RWPE2 (cell line): ENCODE measurements at regions not wholly inside any gene's neighbourhood (a gene's known extent, or its start where the extent isn't known, plus 50 kb on each side); places are given as distances from the start of the nearest gene placed in this dataset.

Source experiments
- ATAC-seq: fragments of 200-7000 bp; cut with Tn5 transposase; 3 replicates; pipeline ENCODE4 v1.9.1; 2021; ENCODE audit warnings: low read depth
- DNase-seq: peaks from one replicate; pipeline ENCODE4 v3.0.0-alpha.2; 2020; ENCODE audit warnings: low spot score
- H3K27ac ChIP-seq: fragments of 450-650 bp; 2 replicates; pipeline ENCODE4 v1.5.1; 2017; ENCODE audit warnings: mild to moderate bottlenecking; ENCODE audit not compliant: poor library complexity, severe bottlenecking
- H3K27me3 ChIP-seq: fragments of 250-450 bp; sonication (Bioruptor Pico); 2 replicates; pipeline ENCODE4 v1.5.1; 2021; ENCODE audit warnings: mild to moderate bottlenecking, moderate library complexity; ENCODE audit not compliant: insufficient read depth, poor library complexity, severe bottlenecking
- H3K36me3 ChIP-seq: fragments of 250-450 bp; sonication (Bioruptor Pico); 2 replicates; pipeline ENCODE4 v1.5.1; 2020; ENCODE audit warnings: low read depth, mild to moderate bottlenecking, moderate library complexity
- H3K4me1 ChIP-seq: fragments of 250-450 bp; sonication (Bioruptor Pico); 2 replicates; pipeline ENCODE4 v1.5.1; 2021; ENCODE audit warnings: mild to moderate bottlenecking, moderate library complexity; ENCODE audit not compliant: insufficient read depth, poor library complexity, severe bottlenecking
- H3K4me3 ChIP-seq: fragments of 250-450 bp; sonication (Bioruptor Pico); 2 replicates; pipeline ENCODE4 v1.5.1; 2021; ENCODE audit warnings: mild to moderate bottlenecking, moderate library complexity; ENCODE audit not compliant: severe bottlenecking
- H3K9me3 ChIP-seq: fragments of 250-450 bp; sonication (Bioruptor Pico); 2 replicates; pipeline ENCODE4 v1.5.1; 2021; ENCODE audit warnings: mild to moderate bottlenecking, moderate library complexity; ENCODE audit not compliant: severe bottlenecking
- TF ChIP-seq, protein P1 (sequence below): fragments of 450-650 bp; IDR thresholded peaks from one replicate; pipeline ENCODE4 v1.5.1; 2017; ENCODE audit warnings: mild to moderate bottlenecking, moderate library complexity; ENCODE audit not compliant: poor library complexity, severe bottlenecking

DNA sequence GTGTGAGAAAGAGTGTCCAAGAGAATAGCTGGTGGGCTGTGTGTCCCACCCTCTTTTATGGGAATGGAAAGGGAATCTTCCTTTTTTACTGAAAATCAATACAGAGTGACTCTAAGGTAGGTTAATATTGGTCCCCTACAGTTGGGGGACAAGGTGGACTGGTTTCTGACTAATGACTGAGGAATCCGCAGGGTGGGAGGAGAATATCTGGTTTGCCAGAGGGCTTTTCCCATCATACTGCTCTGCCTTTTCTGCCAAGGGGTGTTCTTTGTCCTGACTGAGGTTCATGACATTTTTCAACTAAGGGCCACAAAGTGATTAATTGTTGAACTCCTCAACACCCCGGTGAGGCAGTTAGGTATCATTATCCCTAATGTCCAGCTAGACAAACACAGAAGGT is 261.6 kb downstream of the SPATA18 start:
- DNase-seq (no peak), ATAC-seq (peak; percentile 63)
- Histone ChIP-seq H3K27ac (no peak overlapping the region), H3K9me3 (no peaks in the 10 kb centered on the region), H3K4me3 (no peak overlapping the region), H3K36me3 (no peaks in the 10 kb centered on the region), H3K4me1 (peaks cover 11% of the 10 kb centered on the region), H3K27me3 (no peaks in the 10 kb centered on the region)
- TF ChIP-seq, protein P1, sequence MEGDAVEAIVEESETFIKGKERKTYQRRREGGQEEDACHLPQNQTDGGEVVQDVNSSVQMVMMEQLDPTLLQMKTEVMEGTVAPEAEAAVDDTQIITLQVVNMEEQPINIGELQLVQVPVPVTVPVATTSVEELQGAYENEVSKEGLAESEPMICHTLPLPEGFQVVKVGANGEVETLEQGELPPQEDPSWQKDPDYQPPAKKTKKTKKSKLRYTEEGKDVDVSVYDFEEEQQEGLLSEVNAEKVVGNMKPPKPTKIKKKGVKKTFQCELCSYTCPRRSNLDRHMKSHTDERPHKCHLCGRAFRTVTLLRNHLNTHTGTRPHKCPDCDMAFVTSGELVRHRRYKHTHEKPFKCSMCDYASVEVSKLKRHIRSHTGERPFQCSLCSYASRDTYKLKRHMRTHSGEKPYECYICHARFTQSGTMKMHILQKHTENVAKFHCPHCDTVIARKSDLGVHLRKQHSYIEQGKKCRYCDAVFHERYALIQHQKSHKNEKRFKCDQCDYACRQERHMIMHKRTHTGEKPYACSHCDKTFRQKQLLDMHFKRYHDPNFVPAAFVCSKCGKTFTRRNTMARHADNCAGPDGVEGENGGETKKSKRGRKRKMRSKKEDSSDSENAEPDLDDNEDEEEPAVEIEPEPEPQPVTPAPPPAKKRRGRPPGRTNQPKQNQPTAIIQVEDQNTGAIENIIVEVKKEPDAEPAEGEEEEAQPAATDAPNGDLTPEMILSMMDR, result no peak

DNA sequence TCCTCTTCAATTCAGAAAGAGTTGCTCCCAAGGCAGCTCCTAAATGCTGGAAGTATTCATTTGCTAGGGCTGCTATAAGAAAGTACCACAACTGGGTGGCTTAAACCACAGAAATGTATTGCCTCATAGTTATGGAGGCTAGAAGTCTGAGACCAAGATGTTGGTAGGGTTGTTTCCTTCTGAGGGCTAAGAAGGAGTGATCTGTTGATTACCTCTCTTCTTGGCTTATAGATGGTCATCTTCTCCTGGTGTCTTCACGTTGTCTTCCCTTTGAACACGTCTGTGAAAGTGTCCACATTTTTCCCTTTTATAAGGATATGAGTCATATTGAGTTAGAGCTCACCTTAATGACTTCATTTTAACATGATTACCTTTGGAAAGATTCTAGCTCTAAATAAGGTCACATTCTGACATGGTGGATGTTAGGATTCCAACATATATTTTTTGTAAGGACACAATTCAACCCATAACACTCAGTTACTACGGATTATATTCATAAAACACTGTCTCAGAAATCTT is 266.3 kb downstream of the SPATA18 start:
- H3K4me1 ChIP-seq, result peaks cover 22% of the 10 kb centered on the region
- H3K27me3 ChIP-seq, result no peaks in the 10 kb centered on the region
- no peak overlapping the region for H3K4me3 ChIP-seq
- no peaks in the 10 kb centered on the region for H3K9me3 ChIP-seq
- ATAC-seq (peak; percentile 45; the same call in 2 of the 3 replicates), DNase-seq (no peak)
- peak overlapping the region; percentile 73 for H3K27ac ChIP-seq
- no peaks in the 10 kb centered on the region for H3K36me3 ChIP-seq
- TF ChIP-seq, protein P1, result no peak

DNA sequence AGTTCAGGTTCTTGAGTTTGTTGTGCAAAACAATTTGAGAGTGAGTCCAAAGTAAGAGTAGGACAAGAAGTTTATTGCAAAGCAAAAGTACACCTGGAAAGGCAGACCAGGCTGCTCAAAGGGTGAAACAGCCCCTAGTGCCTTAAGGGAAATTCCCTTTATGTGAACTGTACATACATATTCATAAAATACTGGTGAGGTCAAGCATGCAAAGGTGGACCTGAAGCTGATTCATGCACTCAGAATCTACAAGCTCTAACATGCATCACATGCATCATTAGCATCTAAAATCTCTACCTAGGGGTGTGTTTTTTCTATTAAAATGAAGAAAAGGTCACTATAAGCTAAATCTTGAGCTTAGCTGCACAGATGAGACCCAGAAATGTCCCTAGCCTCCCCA is 266.9 kb downstream of the SPATA18 start:
- Histone ChIP-seq H3K27me3 (no peaks in the 10 kb centered on the region), H3K27ac (peak overlapping the region; percentile 73), H3K9me3 (no peaks in the 10 kb centered on the region), H3K4me3 (no peak overlapping the region), H3K36me3 (no peaks in the 10 kb centered on the region), H3K4me1 (peaks cover 20% of the 10 kb centered on the region)
- TF ChIP-seq, protein P1, result no peak
- peak; percentile 98 for ATAC-seq
- DNase-seq, result no peak

DNA sequence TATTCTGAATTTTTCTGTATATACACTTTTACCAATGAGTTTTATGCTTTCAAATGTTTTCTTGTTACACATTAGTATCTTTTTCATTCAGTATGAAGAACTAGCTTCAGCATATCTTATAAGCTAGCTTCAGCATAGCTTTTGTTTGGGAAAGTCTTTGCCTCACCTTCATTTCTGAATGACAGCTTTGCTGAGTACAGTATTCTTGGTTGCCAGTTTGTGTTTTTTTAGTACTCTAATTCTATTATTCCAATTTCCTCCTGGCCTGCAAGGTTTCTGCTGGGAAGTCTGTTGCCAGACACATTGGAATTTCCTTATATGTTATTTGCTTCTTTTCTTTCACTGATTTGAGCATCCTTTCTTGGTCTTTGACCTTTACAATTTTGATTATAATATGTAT is 278.8 kb downstream of the SPATA18 start:
- H3K9me3 ChIP-seq, result peaks cover 4% of the 10 kb centered on the region
- DNase-seq (no peak), ATAC-seq (no peak)
- TF ChIP-seq, protein P1, result no peak
- H3K36me3 ChIP-seq, result no peaks in the 10 kb centered on the region
- no peaks in the 10 kb centered on the region for H3K4me1 ChIP-seq
- H3K27me3 ChIP-seq, result no peaks in the 10 kb centered on the region
- no peak overlapping the region for H3K4me3 ChIP-seq
- H3K27ac ChIP-seq, result no peak overlapping the region

DNA sequence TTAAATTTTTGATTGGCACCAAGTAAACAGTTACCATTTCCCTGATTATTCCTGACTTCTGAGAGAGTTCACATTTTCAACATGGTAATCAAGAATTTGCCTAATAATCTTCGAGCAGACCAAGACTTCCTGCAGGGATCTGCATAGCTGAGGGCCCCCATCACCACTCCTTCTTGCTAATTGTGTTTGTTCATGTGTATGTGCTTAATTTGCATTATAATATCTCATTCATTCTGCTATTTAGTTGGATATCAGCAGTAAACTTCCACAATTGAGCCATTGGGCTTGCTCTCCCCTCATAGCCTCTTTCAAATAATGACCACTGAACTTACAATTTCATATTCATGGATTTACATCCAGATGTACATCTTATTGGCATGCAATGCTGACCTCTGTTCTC is 292.5 kb downstream of the SPATA18 start:
- Histone ChIP-seq H3K4me1 (no peaks in the 10 kb centered on the region), H3K36me3 (no peaks in the 10 kb centered on the region), H3K27ac (no peak overlapping the region), H3K4me3 (no peak overlapping the region), H3K9me3 (no peaks in the 10 kb centered on the region), H3K27me3 (no peaks in the 10 kb centered on the region)
- no peak for DNase-seq
- TF ChIP-seq, protein P1, result no peak
- no peak for ATAC-seq
